HG03025 (cell line): ENCODE measurements at regions not wholly inside any gene's neighbourhood (a gene's known extent, or its start where the extent isn't known, plus 50 kb on each side); places are given as distances from the start of the nearest gene placed in this dataset.
"Not testable (repeated sequence)": the region's sequence is repeated elsewhere in the genome, so short reads cannot be mapped to it uniquely, and the experiment has no call there.

Experiments used
- ATAC-seq: cut with Tn5 transposase; IDR thresholded peaks from one replicate; pipeline ENCODE4 v1.9.1; 2021; ENCODE audit warnings: mild to moderate bottlenecking, moderate library complexity; ENCODE audit not compliant: unreplicated experiment, low FRiP score

GRCh38 chr18:12179029-12179428 is 75.1 kb upstream of the CIDEA start:
- ATAC-seq = not testable (repeated sequence)

GRCh38 chr18:12179697-12180577 is 74.2 kb upstream of the CIDEA start:
- ATAC-seq = not testable (repeated sequence)

GRCh38 chr18:12198797-12199196 is 55.4 kb upstream of the CIDEA start:
- ATAC-seq = not testable (repeated sequence)

- ATAC-seq = peak; percentile 97
Measured at GRCh38 chr18:12200186-12200585, 54.0 kb upstream of the CIDEA start.
